ENCODE measurements at regions not wholly inside any gene's neighbourhood (a gene's known extent, or its start where the extent isn't known, plus 50 kb on each side); places are given as distances from the start of the nearest gene placed in this dataset.

GRCh38 chr18:78737006-78737915 lies 242.4 kb upstream of the SALL3 start:
- H3K4me3 ChIP-seq (replicated peaks; ENCODE audit: low read depth, low read length), result no peak overlapping the region
- TF ChIP-seq CTCF (IDR thresholded peaks at IDR 0.05; ENCODE audit: low read length, missing control alignments), result no peak
- DNase-seq (ENCODE audit: low read depth), result no peak

GRCh38 chr18:78738076-78738690 lies 241.4 kb upstream of the SALL3 start:
- no peak for DNase-seq (ENCODE audit: low read depth)

GRCh38 chr18:78739115-78739514 lies 240.5 kb upstream of the SALL3 start:
- no peak for TF ChIP-seq CTCF (IDR thresholded peaks at IDR 0.05; ENCODE audit: low read length, missing control alignments)
- DNase-seq (ENCODE audit: low read depth), result no peak
- H3K4me3 ChIP-seq (replicated peaks; ENCODE audit: low read depth, low read length), result no peak overlapping the region

More at GRCh38 chr18:78738076-78738690, 241.4 kb upstream of the SALL3 start:
- H3K4me3 ChIP-seq (replicated peaks; ENCODE audit: low read depth, low read length), result no peak overlapping the region
- TF ChIP-seq CTCF (IDR thresholded peaks at IDR 0.05; ENCODE audit: low read length, missing control alignments), result no peak

- TF ChIP-seq CTCF (IDR thresholded peaks at IDR 0.05; ENCODE audit: low read length, missing control alignments), result no peak
- H3K4me3 ChIP-seq (replicated peaks; ENCODE audit: low read depth, low read length), result no peak overlapping the region
- DNase-seq (ENCODE audit: low read depth), result no peak
Measured at GRCh38 chr18:78739882-78740677, 239.5 kb upstream of the SALL3 start.

GRCh38 chr18:78740876-78741275 lies 238.7 kb upstream of the SALL3 start:
- no peak for TF ChIP-seq CTCF (IDR thresholded peaks at IDR 0.05; ENCODE audit: low read length, missing control alignments)
- no peak overlapping the region for H3K4me3 ChIP-seq (replicated peaks; ENCODE audit: low read depth, low read length)

GRCh38 chr18:78741381-78742217 lies 238.0 kb upstream of the SALL3 start:
- H3K4me3 ChIP-seq (replicated peaks; ENCODE audit: low read depth, low read length), result no peak overlapping the region
- no peak for TF ChIP-seq CTCF (IDR thresholded peaks at IDR 0.05; ENCODE audit: low read length, missing control alignments)
- no peak for DNase-seq (ENCODE audit: low read depth)

More at GRCh38 chr18:78740876-78741275, 238.7 kb upstream of the SALL3 start:
- no peak for DNase-seq (ENCODE audit: low read depth)

Data from fibroblast of pulmonary artery (primary cell).